ENCODE measurements at regions not wholly inside any gene's neighbourhood (a gene's known extent, or its start where the extent isn't known, plus 50 kb on each side); places are given as distances from the start of the nearest gene placed in this dataset.
"Not testable (repeated sequence)": the region's sequence is repeated elsewhere in the genome, so short reads cannot be mapped to it uniquely, and the experiment has no call there.

GRCh38 chr12:90828621-90829020 is 126.4 kb downstream of the CCER1 start:
- no peak for DNase-seq

- DNase-seq = no peak
Observed at GRCh38 chr12:90827567-90827966, 127.4 kb downstream of the CCER1 start.

- no peak for DNase-seq
Observed at GRCh38 chr12:90826036-90826435, 128.9 kb downstream of the CCER1 start.

- no peak for DNase-seq
Observed at GRCh38 chr12:90823859-90824258, 131.1 kb downstream of the CCER1 start.

GRCh38 chr12:90819709-90820108 is 135.3 kb downstream of the CCER1 start:
- DNase-seq = no peak

GRCh38 chr12:90816353-90817089 is 138.5 kb downstream of the CCER1 start:
- no peak for DNase-seq

- DNase-seq = no peak
Observed at GRCh38 chr12:90809940-90810339, 145.0 kb downstream of the CCER1 start.

- DNase-seq = no peak
Observed at GRCh38 chr12:90808568-90808967, 146.4 kb downstream of the CCER1 start.

- no peak for DNase-seq
Observed at GRCh38 chr12:90802727-90803126, 152.2 kb downstream of the CCER1 start.

- no peak for DNase-seq
Observed at GRCh38 chr12:90801776-90802175, 153.2 kb downstream of the CCER1 start.

- DNase-seq = no peak
Observed at GRCh38 chr12:90794212-90794611, 160.8 kb downstream of the CCER1 start.

- not testable (repeated sequence) for DNase-seq
Observed at GRCh38 chr12:90792718-90793117, 162.3 kb downstream of the CCER1 start.

- DNase-seq = no peak
Observed at GRCh38 chr12:90791445-90791844, 163.5 kb downstream of the CCER1 start.

- no peak for DNase-seq
Observed at GRCh38 chr12:90790747-90791146, 164.2 kb downstream of the CCER1 start.

GRCh38 chr12:90773491-90773890 is 181.5 kb downstream of the CCER1 start:
- DNase-seq = no peak

GRCh38 chr12:90770861-90771260 is 184.1 kb downstream of the CCER1 start:
- no peak for DNase-seq

GRCh38 chr12:90757957-90758356 is 197.0 kb downstream of the CCER1 start:
- DNase-seq = no peak

GRCh38 chr12:90745211-90745610 is 209.8 kb downstream of the CCER1 start:
- no peak for DNase-seq

GRCh38 chr12:90741611-90742010 is 213.4 kb downstream of the CCER1 start:
- DNase-seq = no peak

- DNase-seq = no peak
Observed at GRCh38 chr12:90729736-90730135, 225.2 kb downstream of the CCER1 start.

GRCh38 chr12:90712671-90713070 is 242.3 kb downstream of the CCER1 start:
- no peak for DNase-seq

GRCh38 chr12:90710711-90711110 is 244.3 kb downstream of the CCER1 start:
- no peak for DNase-seq

- DNase-seq = no peak
Observed at GRCh38 chr12:90706036-90706435, 248.9 kb downstream of the CCER1 start.

- DNase-seq = no peak
Observed at GRCh38 chr12:90695415-90695814, 259.6 kb downstream of the CCER1 start.

- DNase-seq = no peak
Observed at GRCh38 chr12:90690120-90690519, 264.9 kb downstream of the CCER1 start.

Data from NCI-H2029 (cell line).